GM19324 (cell line): ENCODE measurements at regions not wholly inside any gene's neighbourhood (a gene's known extent, or its start where the extent isn't known, plus 50 kb on each side); places are given as distances from the start of the nearest gene placed in this dataset.
"Not testable (repeated sequence)": the region's sequence is repeated elsewhere in the genome, so short reads cannot be mapped to it uniquely, and the experiment has no call there.

Experiments used
- ATAC-seq: cut with Tn5 transposase; IDR thresholded peaks from one replicate; pipeline ENCODE4 v1.9.1; 2021; ENCODE audit warnings: mild to moderate bottlenecking, moderate library complexity; ENCODE audit not compliant: unreplicated experiment, low FRiP score

- ATAC-seq = no peak
Measured at GRCh38 chr5:162603443-162604070, 536.0 kb downstream of the GABRG2 start.

DNA sequence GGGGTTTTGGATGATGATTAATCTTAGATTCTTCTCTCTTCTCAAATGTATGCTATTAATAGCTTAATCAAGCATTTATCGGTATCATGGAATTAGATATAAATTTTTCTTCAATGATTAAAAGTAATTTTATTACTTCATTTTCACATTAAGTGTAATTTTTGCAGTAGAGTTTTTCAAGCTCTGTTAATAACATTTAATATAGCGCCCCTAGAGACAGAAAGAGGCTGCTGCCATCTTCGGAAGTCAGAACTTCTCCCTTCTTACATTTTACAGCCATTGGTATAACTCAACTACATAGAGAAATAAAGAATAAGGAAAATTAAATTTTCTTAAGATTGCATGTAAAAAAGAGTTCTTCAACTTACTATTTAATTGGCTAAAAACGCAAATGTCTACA lies 540.3 kb downstream of the GABRG2 start:
- no peak for ATAC-seq

GRCh38 chr5:162621726-162622263 lies 554.2 kb downstream of the GABRG2 start:
- ATAC-seq = not testable (repeated sequence)

- no peak for ATAC-seq
Measured at GRCh38 chr5:162624110-162624509, 556.5 kb downstream of the GABRG2 start.

DNA sequence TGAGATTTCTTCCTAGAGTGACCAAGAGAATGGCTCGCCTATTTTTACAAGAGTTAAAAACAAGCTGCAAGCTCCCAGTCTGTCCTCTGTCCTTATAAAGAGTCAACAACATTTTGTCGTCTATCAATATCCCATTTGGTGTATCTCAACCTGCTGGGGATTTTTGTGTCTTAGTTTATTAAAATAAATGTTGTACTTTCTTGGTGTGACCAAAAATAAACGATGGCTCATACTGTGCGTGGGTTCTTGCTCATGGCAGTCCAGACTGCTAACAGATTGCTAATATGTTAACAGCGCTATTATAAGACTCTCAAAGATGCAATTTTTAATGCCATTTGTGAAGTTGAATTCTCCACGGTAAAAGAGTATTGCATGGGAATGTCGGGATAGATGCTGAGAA lies 569.9 kb downstream of the GABRG2 start:
- ATAC-seq = no peak

DNA sequence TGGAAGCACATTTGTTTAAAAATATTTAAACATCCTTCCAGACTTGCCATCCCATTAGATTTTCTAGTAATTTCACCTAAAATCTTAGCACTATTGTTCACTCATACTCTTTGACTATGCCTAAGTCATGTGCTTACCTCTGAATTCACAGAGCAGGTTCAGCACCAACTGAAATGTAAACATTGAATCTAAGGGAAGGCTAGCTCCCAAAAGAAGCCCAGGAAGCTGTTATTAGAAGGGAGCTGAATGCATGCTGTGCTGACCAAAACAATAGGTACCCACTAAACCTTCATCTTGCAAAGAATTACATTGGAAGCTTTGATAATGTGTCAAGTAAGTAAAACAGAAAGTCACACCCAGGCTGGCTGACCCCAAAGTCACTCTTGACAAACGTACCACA lies 571.3 kb downstream of the GABRG2 start:
- ATAC-seq = no peak

DNA sequence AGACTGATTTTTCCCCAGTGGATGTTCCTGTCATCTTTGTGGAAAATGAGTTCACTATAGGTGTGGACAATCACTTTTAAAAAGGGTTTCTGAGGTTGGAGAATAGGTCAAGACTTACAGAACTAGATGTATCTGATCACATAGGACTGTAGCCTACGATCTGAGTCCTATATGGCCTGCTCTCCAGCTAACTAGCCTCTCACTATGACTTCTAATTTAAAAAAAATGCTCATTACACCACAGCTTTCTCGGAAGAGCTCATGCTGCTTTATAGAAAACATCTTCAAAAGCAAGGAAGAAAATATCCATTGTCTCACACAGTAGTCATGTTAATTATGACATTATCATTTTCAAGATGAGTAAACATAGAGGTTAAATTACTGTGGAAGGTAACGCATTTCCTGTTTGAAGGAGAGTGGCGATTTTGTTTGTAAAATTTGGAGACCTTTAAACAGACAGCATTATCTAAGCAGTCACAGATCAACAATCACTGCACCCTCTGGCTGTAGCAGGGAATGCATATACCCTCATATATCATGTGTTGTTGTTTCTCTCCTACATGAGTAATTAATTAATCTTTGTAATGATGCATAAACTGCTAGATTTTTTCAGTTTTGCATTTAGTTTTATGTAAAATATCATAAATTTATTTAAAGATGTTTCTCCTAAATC lies 573.7 kb downstream of the GABRG2 start:
- ATAC-seq = no peak

- ATAC-seq = no peak
Measured at GRCh38 chr5:162654661-162655405, 587.3 kb downstream of the GABRG2 start.

GRCh38 chr5:162657076-162657475 lies 589.5 kb downstream of the GABRG2 start:
- ATAC-seq = no peak

DNA sequence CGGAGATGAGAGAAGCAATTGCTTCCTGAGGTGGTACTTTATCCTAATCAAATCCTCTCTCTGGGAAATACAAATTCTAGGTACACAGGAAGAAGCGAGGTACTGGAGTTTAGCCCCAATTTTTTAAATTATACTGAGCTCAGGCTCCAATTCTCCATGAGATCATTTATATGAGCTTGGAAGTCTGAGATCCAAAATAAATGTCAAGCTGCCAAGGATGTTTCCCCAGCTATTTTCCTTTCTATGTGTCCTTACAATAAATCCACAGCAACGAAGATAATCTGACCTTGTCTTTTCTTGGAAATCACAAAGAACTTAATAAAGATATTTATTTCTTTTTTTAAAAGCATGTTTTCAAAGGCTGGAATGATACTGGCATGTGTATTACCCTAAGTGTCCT lies 597.3 kb downstream of the GABRG2 start:
- ATAC-seq = no peak

- no peak for ATAC-seq
Measured at GRCh38 chr5:162668926-162669325, 601.4 kb downstream of the GABRG2 start.

- ATAC-seq = no peak
Measured at GRCh38 chr5:162672061-162672460, 604.5 kb downstream of the GABRG2 start.

DNA sequence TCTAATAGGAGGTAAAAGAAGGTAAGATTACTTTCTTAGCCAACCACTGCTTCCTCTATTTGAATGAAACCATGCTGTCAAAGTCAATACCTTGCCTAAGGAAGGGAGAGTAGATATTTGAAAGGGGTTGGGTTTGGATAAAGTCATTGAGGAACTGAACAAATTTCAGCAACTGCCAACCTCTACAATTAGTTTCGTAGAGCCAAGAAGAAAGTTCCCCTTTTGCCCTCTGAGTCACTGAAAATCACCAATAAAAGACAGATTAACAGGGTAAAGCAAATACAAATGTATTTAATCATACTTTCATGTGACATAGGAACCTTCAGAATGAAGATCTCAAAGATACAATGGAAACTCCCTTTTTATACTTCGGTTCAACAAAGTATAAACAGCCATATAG lies 615.7 kb downstream of the GABRG2 start:
- no peak for ATAC-seq

GRCh38 chr5:162684145-162684544 lies 616.6 kb downstream of the GABRG2 start:
- no peak for ATAC-seq

DNA sequence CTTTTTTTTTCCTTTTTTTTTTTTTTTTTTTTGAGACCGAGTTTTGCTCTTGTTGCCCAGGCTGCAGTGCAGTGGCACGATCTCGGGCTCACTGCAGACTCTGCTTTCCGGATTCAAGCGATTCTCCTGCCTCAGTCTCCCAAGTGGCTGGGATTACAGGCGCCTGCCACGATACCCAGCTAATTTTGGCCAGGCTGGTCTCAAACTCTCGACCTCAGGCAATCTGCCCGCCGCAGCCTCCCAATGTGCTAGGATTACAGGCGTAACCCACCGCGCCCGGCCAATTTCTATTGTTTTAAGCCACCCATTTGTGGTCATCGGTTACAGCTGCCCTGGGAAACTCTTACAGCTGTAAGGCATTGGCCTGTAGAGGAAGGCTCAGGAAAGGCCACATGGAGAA lies 617.7 kb downstream of the GABRG2 start:
- no peak for ATAC-seq

GRCh38 chr5:162696272-162696671 lies 628.7 kb downstream of the GABRG2 start:
- not testable (repeated sequence) for ATAC-seq

- ATAC-seq = no peak
Measured at GRCh38 chr5:162699361-162699760, 631.8 kb downstream of the GABRG2 start.

GRCh38 chr5:162703914-162704313 lies 636.3 kb downstream of the GABRG2 start:
- ATAC-seq = no peak

DNA sequence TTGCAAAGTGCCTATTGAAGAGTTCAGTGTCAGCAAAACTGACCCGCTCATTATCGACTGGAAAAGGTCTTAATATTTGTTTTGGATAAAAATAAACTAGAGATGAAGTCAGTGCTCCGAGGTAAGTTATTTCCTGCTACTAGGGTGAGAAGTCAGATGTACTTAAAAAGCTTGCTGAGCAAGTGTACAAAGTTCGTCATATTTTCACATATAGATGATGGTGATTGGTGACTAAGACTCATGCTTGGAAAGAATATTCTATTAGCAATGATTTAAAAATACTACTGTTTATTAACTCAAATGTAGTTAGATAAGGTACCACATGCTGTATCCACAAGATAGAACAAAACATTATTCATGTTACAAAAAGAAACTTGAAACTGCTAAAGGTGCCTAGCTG lies 643.7 kb downstream of the GABRG2 start:
- ATAC-seq = no peak

GRCh38 chr5:162719720-162720119 lies 652.1 kb downstream of the GABRG2 start:
- ATAC-seq = no peak

- no peak for ATAC-seq
Measured at GRCh38 chr5:162721125-162721524, 653.6 kb downstream of the GABRG2 start.
